Epithelial cell of esophagus (primary cell): ENCODE measurements at regions not wholly inside any gene's neighbourhood (a gene's known extent, or its start where the extent isn't known, plus 50 kb on each side); places are given as distances from the start of the nearest gene placed in this dataset.

Source experiments
- DNase-seq: peaks from one replicate; pipeline ENCODE4 v3.0.0; 2010; ENCODE audit warnings: low read depth
- H3K4me3 ChIP-seq: 2 replicates; pipeline ENCODE4 v1.5.1; 2011; ENCODE audit warnings: mild to moderate bottlenecking, low read length, control low read depth
- TF ChIP-seq, protein P1 (sequence below): IDR thresholded peaks from 2 replicates; pipeline ENCODE4 v1.5.1; 2011; ENCODE audit warnings: low read depth, mild to moderate bottlenecking, low read length, control low read depth, inconsistent platforms; ENCODE audit not compliant: insufficient read depth; ENCODE audit errors: missing control alignments

DNA sequence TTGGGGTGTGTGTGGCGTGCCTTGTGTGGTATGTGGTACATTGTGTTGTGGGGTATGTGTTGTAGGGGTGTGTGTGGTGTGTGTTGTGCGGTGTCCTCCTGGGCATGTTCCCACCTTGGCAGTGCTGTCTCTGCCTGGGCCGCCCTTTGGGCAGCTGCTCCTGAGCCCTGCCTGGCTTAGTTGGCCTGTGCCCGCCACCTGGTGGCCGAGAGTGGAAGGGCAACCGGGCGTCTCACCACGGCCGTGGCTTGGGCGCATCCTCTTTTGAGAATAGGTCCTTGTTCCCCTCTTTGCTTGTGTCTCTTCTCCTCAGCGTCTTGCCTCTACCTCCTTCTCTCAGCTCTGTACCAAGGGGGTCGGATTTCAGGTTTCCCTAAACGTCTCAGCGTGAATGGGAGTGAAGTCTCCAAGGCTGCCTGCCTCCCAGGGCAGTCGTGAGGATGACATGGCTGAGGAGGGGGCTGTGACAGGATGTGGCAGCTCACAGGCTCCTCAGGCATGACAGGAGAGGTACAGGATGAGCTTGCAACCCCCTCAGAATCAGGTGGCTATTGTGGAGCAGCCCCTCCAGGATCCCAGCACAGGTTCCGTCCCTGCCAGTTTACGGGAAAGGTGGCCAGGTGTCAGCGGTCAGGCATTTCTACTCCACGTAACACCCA lies 98.4 kb upstream of the PODXL start:
- DNase-seq = peak; percentile 69
- TF ChIP-seq, protein P1, sequence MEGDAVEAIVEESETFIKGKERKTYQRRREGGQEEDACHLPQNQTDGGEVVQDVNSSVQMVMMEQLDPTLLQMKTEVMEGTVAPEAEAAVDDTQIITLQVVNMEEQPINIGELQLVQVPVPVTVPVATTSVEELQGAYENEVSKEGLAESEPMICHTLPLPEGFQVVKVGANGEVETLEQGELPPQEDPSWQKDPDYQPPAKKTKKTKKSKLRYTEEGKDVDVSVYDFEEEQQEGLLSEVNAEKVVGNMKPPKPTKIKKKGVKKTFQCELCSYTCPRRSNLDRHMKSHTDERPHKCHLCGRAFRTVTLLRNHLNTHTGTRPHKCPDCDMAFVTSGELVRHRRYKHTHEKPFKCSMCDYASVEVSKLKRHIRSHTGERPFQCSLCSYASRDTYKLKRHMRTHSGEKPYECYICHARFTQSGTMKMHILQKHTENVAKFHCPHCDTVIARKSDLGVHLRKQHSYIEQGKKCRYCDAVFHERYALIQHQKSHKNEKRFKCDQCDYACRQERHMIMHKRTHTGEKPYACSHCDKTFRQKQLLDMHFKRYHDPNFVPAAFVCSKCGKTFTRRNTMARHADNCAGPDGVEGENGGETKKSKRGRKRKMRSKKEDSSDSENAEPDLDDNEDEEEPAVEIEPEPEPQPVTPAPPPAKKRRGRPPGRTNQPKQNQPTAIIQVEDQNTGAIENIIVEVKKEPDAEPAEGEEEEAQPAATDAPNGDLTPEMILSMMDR = peak; percentile 91
- H3K4me3 ChIP-seq = no peak overlapping the region

DNA sequence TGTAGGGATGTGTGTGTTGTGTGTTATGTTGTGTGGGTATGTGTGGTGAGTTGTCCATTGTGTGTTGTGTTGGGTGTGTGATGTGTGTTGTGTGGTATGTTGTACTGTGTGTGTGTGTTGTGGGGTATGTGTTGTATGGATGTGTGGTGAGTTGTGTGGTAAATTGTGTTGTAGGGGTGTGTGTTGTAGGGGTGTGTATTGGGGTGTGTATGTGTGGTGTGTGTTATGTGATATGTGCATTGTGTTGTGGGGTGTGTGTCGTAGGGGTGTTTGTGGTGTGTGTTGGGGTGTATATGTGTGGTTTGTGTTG lies 97.8 kb upstream of the PODXL start:
- DNase-seq = no peak
- TF ChIP-seq, protein P1 = no peak
- H3K4me3 ChIP-seq = no peak overlapping the region

DNA sequence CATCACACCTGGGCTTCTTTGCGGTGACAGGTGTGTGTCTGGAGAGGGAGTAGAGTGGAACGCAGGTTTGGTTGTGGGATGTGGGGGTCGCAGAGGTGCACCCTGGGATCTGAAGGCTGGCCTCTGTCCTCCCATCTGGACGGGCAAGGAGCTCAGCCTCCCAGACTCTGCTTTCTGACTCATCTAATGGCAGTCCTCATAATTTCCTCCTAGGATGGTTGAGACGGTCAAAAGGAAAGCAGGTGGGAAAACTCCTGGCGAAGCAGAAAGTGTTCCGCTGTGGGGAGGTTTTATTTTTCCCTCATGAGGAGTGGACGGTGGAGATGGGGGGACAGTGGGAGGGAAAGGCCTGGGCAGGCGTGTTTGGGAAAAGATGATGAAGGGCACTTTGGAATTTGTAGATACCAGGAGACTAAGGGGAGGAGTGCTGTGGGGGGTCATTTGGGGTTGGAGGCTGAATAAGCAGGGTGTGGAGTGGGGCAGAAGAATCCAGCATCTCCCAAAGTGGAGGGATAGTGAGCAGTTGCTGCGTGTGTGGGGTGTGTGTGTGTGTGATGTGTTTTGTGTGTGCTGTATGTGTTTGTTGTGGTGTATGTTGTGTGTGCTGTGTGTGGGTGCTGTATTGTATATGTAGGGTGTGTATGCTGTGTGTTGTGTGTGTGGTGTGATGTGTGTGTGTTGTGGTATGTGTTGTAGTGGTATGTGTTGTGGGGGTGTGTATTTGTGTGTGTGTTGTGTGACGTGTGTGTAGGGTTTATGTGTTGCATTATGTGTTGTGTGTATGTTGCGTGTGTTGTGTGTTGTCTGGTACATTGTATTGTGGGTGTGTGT lies 97.2 kb upstream of the PODXL start:
- no peak overlapping the region for H3K4me3 ChIP-seq
- no peak for DNase-seq
- TF ChIP-seq, protein P1 = no peak

DNA sequence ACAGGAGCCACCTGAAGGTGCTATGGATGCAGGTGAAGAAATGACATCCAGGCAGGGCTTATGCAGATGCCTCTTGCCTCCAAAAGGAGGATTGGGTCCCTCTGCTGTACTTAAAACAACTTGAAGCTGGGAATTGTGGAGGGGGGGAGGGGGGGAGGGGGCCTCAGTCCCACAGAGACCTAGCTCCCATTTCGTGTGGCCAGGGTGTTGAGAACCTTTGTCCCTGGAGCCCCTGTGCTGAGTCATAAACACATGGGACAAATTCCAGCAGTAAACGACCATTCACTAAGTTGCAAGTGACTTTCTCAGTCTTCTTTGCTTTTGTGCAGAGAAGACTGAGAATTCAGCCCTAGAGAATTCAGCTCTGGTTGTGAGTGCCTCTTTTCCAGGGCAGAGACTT lies 96.5 kb upstream of the PODXL start:
- DNase-seq = no peak
- no peak overlapping the region for H3K4me3 ChIP-seq
- TF ChIP-seq, protein P1 = no peak

DNA sequence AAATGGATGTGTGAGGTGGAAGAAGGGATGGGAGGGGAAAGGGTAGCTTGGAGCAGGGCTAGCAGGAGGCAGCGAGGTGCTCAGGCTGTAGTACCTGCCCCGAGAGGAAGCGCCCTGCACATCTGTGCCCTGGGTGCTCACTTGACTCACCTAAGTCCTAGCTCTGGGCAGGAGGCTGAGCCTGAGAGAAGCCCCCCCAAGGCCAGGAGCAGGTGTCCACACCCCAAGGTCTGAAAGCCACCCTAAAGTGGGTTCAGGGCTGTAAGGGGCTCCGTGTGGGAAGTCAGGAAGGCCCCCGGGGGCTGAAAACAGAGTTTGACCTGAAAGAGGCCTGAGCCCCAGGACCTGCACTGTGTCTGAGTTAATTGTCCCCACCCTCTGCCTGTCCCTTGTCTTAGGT lies 95.8 kb upstream of the PODXL start:
- TF ChIP-seq, protein P1 = no peak
- no peak overlapping the region for H3K4me3 ChIP-seq
- no peak for DNase-seq

DNA sequence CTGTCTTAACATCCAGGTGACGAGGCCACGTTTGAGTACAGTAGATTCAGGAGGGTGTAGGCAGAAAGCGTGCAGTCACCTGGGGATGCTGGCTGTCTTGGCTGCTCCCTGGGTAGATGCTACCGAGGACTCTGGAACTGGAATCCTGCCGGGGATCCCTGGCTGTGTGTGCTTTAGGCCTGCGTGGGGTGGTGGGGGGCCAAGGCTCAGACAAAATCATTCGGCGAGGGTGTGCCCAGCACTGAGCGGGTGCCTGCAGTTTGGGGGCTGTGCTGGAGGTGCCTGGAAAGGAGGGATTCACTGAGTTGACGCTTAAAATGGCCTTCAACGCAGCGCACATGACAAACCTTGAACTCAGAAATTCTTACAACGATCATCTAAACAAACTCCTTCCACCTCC lies 93.5 kb upstream of the PODXL start:
- H3K4me3 ChIP-seq = no peak overlapping the region
- no peak for DNase-seq
- TF ChIP-seq, protein P1 = no peak
